Cardiac muscle cell (in vitro differentiated cells and primary cell): ENCODE measurements at regions not wholly inside any gene's neighbourhood (a gene's known extent, or its start where the extent isn't known, plus 50 kb on each side); places are given as distances from the start of the nearest gene placed in this dataset.

Experiments
- DNase-seq, 2 donors: peaks; one replicate each; pipeline versions ENCODE4 v3.0.0 to v3.0.0-alpha.2; 2010 to 2017; ENCODE audit warnings: low read depth in 1 of 2, low spot score in 1 of 2
- H3K27ac ChIP-seq: fragments of 200-600 bp; sonication (generic); 2 replicates; pipeline ENCODE4 v1.5.1; 2016
- H3K27me3 ChIP-seq: fragments of 200-600 bp; sonication (generic); 2 replicates; pipeline ENCODE4 v1.6.0; 2016; ENCODE audit warnings: control low read depth
- H3K36me3 ChIP-seq: fragments of 200-600 bp; sonication (generic); 2 replicates; pipeline ENCODE4 v1.5.1; 2016; ENCODE audit warnings: control low read depth
- H3K4me1 ChIP-seq: fragments of 200-600 bp; sonication (generic); 2 replicates; pipeline ENCODE4 v1.8.1; 2017; ENCODE audit warnings: low read depth, mild to moderate bottlenecking, mixed run types
- H3K4me3 ChIP-seq: fragments of 200-600 bp; sonication (generic); 2 replicates; pipeline ENCODE4 v1.5.1; 2016; ENCODE audit warnings: mild to moderate bottlenecking
- H3K9me3 ChIP-seq: fragments of 200-600 bp; sonication (generic); 2 replicates; pipeline ENCODE4 v1.5.1; 2017; ENCODE audit warnings: low read depth, mild to moderate bottlenecking, control low read depth
- CTCF ChIP-seq: IDR thresholded peaks from 2 replicates; pipeline ENCODE4 v1.5.1; 2012; ENCODE audit warnings: low read depth, mild to moderate bottlenecking, low read length

- Histone ChIP-seq H3K4me1 (peaks cover 11% of the 10 kb centered on the region), H3K9me3 (no peaks in the 10 kb centered on the region), H3K36me3 (no peaks in the 10 kb centered on the region), H3K27me3 (no peaks in the 10 kb centered on the region), H3K27ac (no peak overlapping the region), H3K4me3 (no peak overlapping the region)
- DNase-seq, result no peak
- TF ChIP-seq CTCF, result no peak
Measured at GRCh38 chr7:49522111-49522510, 251.3 kb upstream of the VWC2 start.

GRCh38 chr7:49523870-49524269, 249.6 kb upstream of the VWC2 start:
- DNase-seq, result no peak
- no peak for TF ChIP-seq CTCF
- peaks cover 13% of the 10 kb centered on the region for H3K4me1 ChIP-seq
- H3K4me3 ChIP-seq, result no peak overlapping the region
- no peaks in the 10 kb centered on the region for H3K9me3 ChIP-seq
- no peaks in the 10 kb centered on the region for H3K27me3 ChIP-seq
- H3K36me3 ChIP-seq, result no peaks in the 10 kb centered on the region
- H3K27ac ChIP-seq, result no peak overlapping the region

- no peak overlapping the region for H3K27ac ChIP-seq
- no peak for TF ChIP-seq CTCF
- H3K4me3 ChIP-seq, result no peak overlapping the region
- no peak for DNase-seq
- no peaks in the 10 kb centered on the region for H3K9me3 ChIP-seq
- H3K36me3 ChIP-seq, result no peaks in the 10 kb centered on the region
- peaks cover 13% of the 10 kb centered on the region for H3K4me1 ChIP-seq
- no peaks in the 10 kb centered on the region for H3K27me3 ChIP-seq
Measured at GRCh38 chr7:49527182-49527581, 246.3 kb upstream of the VWC2 start.

- Histone ChIP-seq H3K36me3 (no peaks in the 10 kb centered on the region), H3K27ac (no peak overlapping the region), H3K9me3 (no peaks in the 10 kb centered on the region), H3K4me1 (peaks cover 13% of the 10 kb centered on the region), H3K27me3 (no peaks in the 10 kb centered on the region), H3K4me3 (no peak overlapping the region)
- no peak for TF ChIP-seq CTCF
- no peak for DNase-seq
Measured at GRCh38 chr7:49530481-49530880, 243.0 kb upstream of the VWC2 start.

GRCh38 chr7:49563693-49564378, 209.6 kb upstream of the VWC2 start:
- Histone ChIP-seq H3K27me3 (no peaks in the 10 kb centered on the region), H3K4me3 (no peak overlapping the region), H3K4me1 (no peaks in the 10 kb centered on the region), H3K36me3 (no peaks in the 10 kb centered on the region), H3K27ac (no peak overlapping the region), H3K9me3 (no peaks in the 10 kb centered on the region)
- no peak for DNase-seq
- no peak for TF ChIP-seq CTCF

GRCh38 chr7:49564379-49564714, 209.1 kb upstream of the VWC2 start:
- Histone ChIP-seq H3K4me3 (no peak overlapping the region), H3K36me3 (no peaks in the 10 kb centered on the region), H3K27me3 (no peaks in the 10 kb centered on the region), H3K4me1 (no peaks in the 10 kb centered on the region), H3K27ac (no peak overlapping the region), H3K9me3 (no peaks in the 10 kb centered on the region)
- TF ChIP-seq CTCF, result no peak
- DNase-seq, result no peak
